OCI-LY1 (cell line): ENCODE measurements at regions not wholly inside any gene's neighbourhood (a gene's known extent, or its start where the extent isn't known, plus 50 kb on each side); places are given as distances from the start of the nearest gene placed in this dataset.

Source experiments
- EZH2 ChIP-seq: fragments of 200-600 bp; sonication (generic), shearing (Covaris generic); IDR thresholded peaks from 2 replicates; pipeline ENCODE4 v1.8.0; 2017; ENCODE audit warnings: borderline replicate concordance, mixed run types, mild to moderate bottlenecking, antibody characterized with exemption, low read length, moderate library complexity, mixed read lengths
- TF ChIP-seq, protein P1 (sequence below): fragments of 200-600 bp; sonication (generic), shearing (Covaris generic); IDR thresholded peaks from 2 replicates; pipeline ENCODE4 v1.5.1; 2017; ENCODE audit warnings: mild to moderate bottlenecking, antibody characterized with exemption, low read length, moderate library complexity, mixed read lengths

DNA sequence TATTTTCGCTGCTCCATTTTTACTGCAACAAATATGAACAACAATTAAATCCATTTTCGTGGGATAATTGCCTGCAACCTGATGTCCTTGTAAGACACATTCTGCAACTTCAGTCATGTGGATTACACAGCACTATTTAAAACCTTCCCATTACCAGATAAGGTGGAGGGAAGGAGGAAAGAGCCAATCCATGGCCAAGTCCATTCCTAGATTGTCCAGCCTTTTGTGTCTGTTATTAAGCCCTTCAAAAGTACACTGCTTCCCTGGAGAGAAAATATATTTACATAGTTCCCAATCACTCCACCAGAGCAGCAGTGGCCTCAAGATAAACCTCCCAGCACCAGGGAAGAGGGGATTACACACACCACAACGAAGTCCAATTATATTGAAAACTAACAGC is 347.9 kb downstream of the CDH26 start:
- TF ChIP-seq, protein P1, sequence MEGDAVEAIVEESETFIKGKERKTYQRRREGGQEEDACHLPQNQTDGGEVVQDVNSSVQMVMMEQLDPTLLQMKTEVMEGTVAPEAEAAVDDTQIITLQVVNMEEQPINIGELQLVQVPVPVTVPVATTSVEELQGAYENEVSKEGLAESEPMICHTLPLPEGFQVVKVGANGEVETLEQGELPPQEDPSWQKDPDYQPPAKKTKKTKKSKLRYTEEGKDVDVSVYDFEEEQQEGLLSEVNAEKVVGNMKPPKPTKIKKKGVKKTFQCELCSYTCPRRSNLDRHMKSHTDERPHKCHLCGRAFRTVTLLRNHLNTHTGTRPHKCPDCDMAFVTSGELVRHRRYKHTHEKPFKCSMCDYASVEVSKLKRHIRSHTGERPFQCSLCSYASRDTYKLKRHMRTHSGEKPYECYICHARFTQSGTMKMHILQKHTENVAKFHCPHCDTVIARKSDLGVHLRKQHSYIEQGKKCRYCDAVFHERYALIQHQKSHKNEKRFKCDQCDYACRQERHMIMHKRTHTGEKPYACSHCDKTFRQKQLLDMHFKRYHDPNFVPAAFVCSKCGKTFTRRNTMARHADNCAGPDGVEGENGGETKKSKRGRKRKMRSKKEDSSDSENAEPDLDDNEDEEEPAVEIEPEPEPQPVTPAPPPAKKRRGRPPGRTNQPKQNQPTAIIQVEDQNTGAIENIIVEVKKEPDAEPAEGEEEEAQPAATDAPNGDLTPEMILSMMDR, result no peak
- no peak for TF ChIP-seq EZH2
